ENCODE measurements at regions not wholly inside any gene's neighbourhood (a gene's known extent, or its start where the extent isn't known, plus 50 kb on each side); places are given as distances from the start of the nearest gene placed in this dataset. TPM values are rescaled to one million over a fixed set of nuclear protein-coding genes. Genes with fewer than 3 reads are reported as not detected.

DNA sequence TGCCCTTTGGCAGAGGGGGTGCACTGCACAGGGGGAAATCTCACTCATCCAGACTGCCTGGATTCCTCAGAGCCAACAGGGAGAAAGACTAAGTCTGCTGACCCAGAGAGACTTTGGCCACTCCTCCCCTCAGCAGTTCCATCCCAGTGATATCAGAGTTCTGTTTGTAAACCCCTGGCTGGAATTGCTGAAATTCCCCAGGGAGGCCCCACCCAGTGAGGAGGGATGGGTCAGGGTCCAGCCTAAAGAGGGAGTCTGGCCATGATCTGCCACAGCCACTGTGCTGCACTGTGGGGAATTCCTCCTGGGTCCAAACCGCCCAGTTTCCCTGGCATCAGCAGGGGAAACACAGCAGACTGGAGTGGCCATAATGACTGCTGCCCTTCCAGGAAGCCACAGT is 54.9 kb upstream of the USP15 start:
- Histone ChIP-seq H2AFZ (ENCODE audit: low read length) (no peak overlapping the region), H3K36me3 (ENCODE audit: insufficient read depth, low read length) (no peaks in the 10 kb centered on the region), H3K9me2 (ENCODE audit: insufficient read depth, low read length) (no peaks in the 10 kb centered on the region), H3K9me3 (ENCODE audit: low read length) (no peaks in the 10 kb centered on the region), H3K4me1 (ENCODE audit: insufficient read depth, low read length, poor library complexity, severe bottlenecking) (no peaks in the 10 kb centered on the region), H3K4me3 (ENCODE audit: low read depth, low read length, poor library complexity, severe bottlenecking) (no peak overlapping the region), H3K27ac (ENCODE audit: low read depth, low read length, poor library complexity, severe bottlenecking) (no peak overlapping the region), H3K4me2 (ENCODE audit: low read length) (no peak overlapping the region), H4K20me1 (ENCODE audit: insufficient read depth, low read length) (no peaks in the 10 kb centered on the region), H3K79me2 (ENCODE audit: insufficient read depth, low read depth, low read length) (no peaks in the 10 kb centered on the region)
- TF ChIP-seq, protein P1, sequence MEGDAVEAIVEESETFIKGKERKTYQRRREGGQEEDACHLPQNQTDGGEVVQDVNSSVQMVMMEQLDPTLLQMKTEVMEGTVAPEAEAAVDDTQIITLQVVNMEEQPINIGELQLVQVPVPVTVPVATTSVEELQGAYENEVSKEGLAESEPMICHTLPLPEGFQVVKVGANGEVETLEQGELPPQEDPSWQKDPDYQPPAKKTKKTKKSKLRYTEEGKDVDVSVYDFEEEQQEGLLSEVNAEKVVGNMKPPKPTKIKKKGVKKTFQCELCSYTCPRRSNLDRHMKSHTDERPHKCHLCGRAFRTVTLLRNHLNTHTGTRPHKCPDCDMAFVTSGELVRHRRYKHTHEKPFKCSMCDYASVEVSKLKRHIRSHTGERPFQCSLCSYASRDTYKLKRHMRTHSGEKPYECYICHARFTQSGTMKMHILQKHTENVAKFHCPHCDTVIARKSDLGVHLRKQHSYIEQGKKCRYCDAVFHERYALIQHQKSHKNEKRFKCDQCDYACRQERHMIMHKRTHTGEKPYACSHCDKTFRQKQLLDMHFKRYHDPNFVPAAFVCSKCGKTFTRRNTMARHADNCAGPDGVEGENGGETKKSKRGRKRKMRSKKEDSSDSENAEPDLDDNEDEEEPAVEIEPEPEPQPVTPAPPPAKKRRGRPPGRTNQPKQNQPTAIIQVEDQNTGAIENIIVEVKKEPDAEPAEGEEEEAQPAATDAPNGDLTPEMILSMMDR (conservative IDR thresholded peaks at IDR 0.05; ENCODE audit: low read length), result no peak
- no peak for TF ChIP-seq EZH2phosphoT487 (IDR thresholded peaks at IDR 0.05; ENCODE audit: borderline replicate concordance, low read depth, low read length)
- DNase-seq (ENCODE audit: low spot score), result no peak
- intact Hi-C loops (cut with micrococcal nuclease; ENCODE audit: unreplicated experiment), result no loop called here
- no TSS peak for BruUV-seq (replicated peaks)
- ChIA-PET POLR2A (no interaction called here), CTCF (ENCODE audit: unreplicated experiment) (no interaction called here)

DNA sequence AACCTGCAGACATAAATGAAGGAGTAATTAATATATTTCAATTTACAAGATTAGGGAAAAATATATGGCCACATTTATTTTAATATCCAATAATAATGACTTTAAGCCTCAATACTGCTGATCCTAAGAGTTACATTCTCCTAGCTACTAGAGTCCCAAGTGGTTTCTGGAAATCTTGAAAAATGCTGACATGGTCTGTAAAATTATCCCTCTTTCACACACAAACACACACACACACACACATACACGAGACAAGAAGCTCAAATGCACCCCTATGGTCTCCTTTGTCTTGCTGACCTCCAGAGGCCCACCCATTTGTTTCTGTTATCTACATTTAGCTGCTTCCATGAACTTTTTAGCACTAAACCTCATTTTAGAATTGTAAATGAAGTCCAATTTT is 53.0 kb upstream of the USP15 start:
- Histone ChIP-seq H3K4me2 (ENCODE audit: low read length) (no peak overlapping the region), H3K9me3 (ENCODE audit: low read length) (no peaks in the 10 kb centered on the region), H3K9me2 (ENCODE audit: insufficient read depth, low read length) (no peaks in the 10 kb centered on the region), H3K4me1 (ENCODE audit: insufficient read depth, low read length, poor library complexity, severe bottlenecking) (no peaks in the 10 kb centered on the region), H3K27ac (ENCODE audit: low read depth, low read length, poor library complexity, severe bottlenecking) (no peak overlapping the region), H3K79me2 (ENCODE audit: insufficient read depth, low read depth, low read length) (no peaks in the 10 kb centered on the region), H4K20me1 (ENCODE audit: insufficient read depth, low read length) (no peaks in the 10 kb centered on the region), H3K36me3 (ENCODE audit: insufficient read depth, low read length) (no peaks in the 10 kb centered on the region), H2AFZ (ENCODE audit: low read length) (no peak overlapping the region), H3K4me3 (ENCODE audit: low read depth, low read length, poor library complexity, severe bottlenecking) (no peak overlapping the region)
- ChIA-PET CTCF (ENCODE audit: unreplicated experiment) (no interaction called here), POLR2A (interaction anchor here (0.7 kb wide), 1 partner anchor 8 kb away, joined by 3 read pairs; no protein-coding TSS in a partner anchor)
- intact Hi-C loops (cut with micrococcal nuclease; ENCODE audit: unreplicated experiment), result no loop called here
- BruUV-seq (replicated peaks), result no TSS peak
- DNase-seq (ENCODE audit: low spot score), result no peak
- no peak for TF ChIP-seq EZH2phosphoT487 (IDR thresholded peaks at IDR 0.05; ENCODE audit: borderline replicate concordance, low read depth, low read length)
- TF ChIP-seq, protein P1 (conservative IDR thresholded peaks at IDR 0.05; ENCODE audit: low read length), result no peak

Small RNA genes lying in the stretch of these regions (small RNA-seq; reads per million reads assigned to genes)
- not detected for gene RF00019
- not detected for gene RF00413

Data from OCI-LY7 (cell line).